Suprapubic skin (tissue), 4 donors: ENCODE measurements at regions not wholly inside any gene's neighbourhood (a gene's known extent, or its start where the extent isn't known, plus 50 kb on each side); places are given as distances from the start of the nearest gene placed in this dataset.

Experiments
- CTCF ChIP-seq, 2 donors: fragments of 200-600 bp in 1 of 2; fragments of 450-650 bp in 1 of 2; sonication (generic) in 1 of 2; IDR thresholded peaks; one replicate each; pipeline ENCODE4 v1.5.1; 2016 to 2019; ENCODE audit warnings: antibody characterized with exemption in 2 of 2, mild to moderate bottlenecking in 1 of 2, moderate library complexity in 1 of 2
- EP300 ChIP-seq: sonication (generic); formaldehyde crosslinking; IDR thresholded peaks from one replicate; pipeline ENCODE4 v1.6.1; 2017; ENCODE audit warnings: antibody characterized with exemption
- POLR2A ChIP-seq, 2 donors: fragments of 450-650 bp; IDR thresholded peaks; one replicate each; pipeline ENCODE4 v1.6.1; 2017; ENCODE audit warnings: antibody characterized with exemption in 2 of 2, mild to moderate bottlenecking in 2 of 2, moderate library complexity in 2 of 2
- POLR2AphosphoS5 ChIP-seq, 3 donors: sonication (generic); formaldehyde crosslinking; IDR thresholded peaks; one replicate each; pipeline ENCODE4 v1.6.1; 2017; ENCODE audit warnings: antibody characterized with exemption in 3 of 3

DNA sequence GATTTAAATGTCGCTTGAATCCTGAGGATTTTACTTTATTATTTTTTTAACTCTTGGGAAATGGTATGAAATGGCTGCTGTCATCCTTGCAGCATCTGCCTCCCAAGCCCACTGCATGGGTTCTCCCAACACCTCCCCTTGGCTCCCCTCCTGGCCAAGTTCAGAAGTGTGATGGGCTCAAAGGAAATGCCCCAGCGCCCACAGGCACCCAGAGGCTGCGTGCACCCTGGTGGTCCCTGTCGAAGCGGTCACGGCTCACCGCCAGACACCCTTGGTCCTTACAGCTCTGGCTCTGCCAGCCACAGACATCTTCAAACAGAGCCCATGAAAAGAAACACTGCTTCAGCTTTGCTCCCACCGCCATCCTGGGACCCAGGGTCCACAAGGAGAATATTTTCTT is 334.7 kb downstream of the SOX9 start:
- TF ChIP-seq CTCF (IDR thresholded peaks at IDR 0.05) (no peak), POLR2A (IDR thresholded peaks at IDR 0.05) (no peak), POLR2AphosphoS5 (IDR thresholded peaks at IDR 0.05) (no peak), EP300 (no peak)
